H9 (cell line): ENCODE measurements at regions not wholly inside any gene's neighbourhood (a gene's known extent, or its start where the extent isn't known, plus 50 kb on each side); places are given as distances from the start of the nearest gene placed in this dataset.

Source experiments
- DNase-seq: peaks from one replicate; pipeline ENCODE4 v3.0.0-alpha.2; 2017
- H2AFZ ChIP-seq: one replicate; pipeline ENCODE4 v1.6.1; 2013; ENCODE audit warnings: mild to moderate bottlenecking, low read length, control low read depth, moderate library complexity
- H2AK5ac ChIP-seq: 2 replicates; pipeline ENCODE4 v1.6.1; 2013; ENCODE audit warnings: low read length, control low read depth, mixed read lengths; ENCODE audit not compliant: insufficient read length
- H2BK120ac ChIP-seq: one replicate; pipeline ENCODE4 v1.6.1; 2013; ENCODE audit warnings: low read depth, mild to moderate bottlenecking, low read length, control low read depth, inconsistent platforms; ENCODE audit not compliant: poor library complexity, severe bottlenecking
- H2BK12ac ChIP-seq: 2 replicates; pipeline ENCODE4 v1.6.1; 2013; ENCODE audit warnings: low read length, control low read depth, mixed read lengths, low read depth; ENCODE audit not compliant: insufficient read length
- H2BK15ac ChIP-seq: 2 replicates; pipeline ENCODE4 v1.6.1; 2013; ENCODE audit warnings: low read depth, low read length, control low read depth
- H2BK20ac ChIP-seq: one replicate; pipeline ENCODE4 v1.6.1; 2013; ENCODE audit warnings: low read depth, mild to moderate bottlenecking, low read length, control low read depth, inconsistent platforms; ENCODE audit not compliant: poor library complexity, severe bottlenecking
- H2BK5ac ChIP-seq: 2 replicates; pipeline ENCODE4 v1.6.1; 2013; ENCODE audit warnings: low read length, control low read depth, mixed read lengths; ENCODE audit not compliant: insufficient read length
- H3K14ac ChIP-seq: 2 replicates; pipeline ENCODE4 v1.6.1; 2013; ENCODE audit warnings: low read length, control low read depth; ENCODE audit not compliant: insufficient read depth
- H3K18ac ChIP-seq: 2 replicates; pipeline ENCODE4 v1.6.1; 2013; ENCODE audit warnings: low read depth, mild to moderate bottlenecking, mixed read lengths, low read length, control low read depth; ENCODE audit not compliant: insufficient read length
- H3K23ac ChIP-seq: 2 replicates; pipeline ENCODE4 v1.6.1; 2013; ENCODE audit warnings: low read length, control low read depth, mixed read lengths, low read depth; ENCODE audit not compliant: insufficient read length
- H3K23me2 ChIP-seq: 2 replicates; pipeline ENCODE4 v1.6.1; 2013; ENCODE audit warnings: low read depth, mild to moderate bottlenecking, mixed read lengths, low read length, control low read depth; ENCODE audit not compliant: insufficient read length, poor library complexity, severe bottlenecking
- H3K27ac ChIP-seq: 2 replicates; pipeline ENCODE4 v1.5.1; 2013; ENCODE audit warnings: low read length, control low read depth, mixed read lengths, low read depth; ENCODE audit not compliant: insufficient read length
- H3K27me3 ChIP-seq: 2 replicates; pipeline ENCODE4 v1.6.1; 2013; ENCODE audit warnings: low read length, control low read depth, inconsistent platforms; ENCODE audit not compliant: insufficient read depth
- H3K4ac ChIP-seq: 2 replicates; pipeline ENCODE4 v1.6.1; 2013; ENCODE audit warnings: low read depth, mild to moderate bottlenecking, control low read depth, inconsistent platforms, low read length, moderate library complexity
- H3K4me1 ChIP-seq: 2 replicates; pipeline ENCODE4 v1.6.1; 2013; ENCODE audit warnings: low read length, control low read depth, inconsistent platforms; ENCODE audit not compliant: insufficient read depth
- H3K4me2 ChIP-seq: 2 replicates; pipeline ENCODE4 v1.6.1; 2013; ENCODE audit warnings: low read length, control low read depth, mixed read lengths; ENCODE audit not compliant: insufficient read length, insufficient read depth
- H3K56ac ChIP-seq: 2 replicates; pipeline ENCODE4 v1.6.1; 2013; ENCODE audit warnings: low read depth, mild to moderate bottlenecking, mixed read lengths, low read length, control low read depth; ENCODE audit not compliant: insufficient read length
- H3K79me1 ChIP-seq: 2 replicates; pipeline ENCODE4 v1.6.1; 2013; ENCODE audit warnings: low read depth, mild to moderate bottlenecking, moderate library complexity, low read length, control low read depth, inconsistent platforms; ENCODE audit not compliant: insufficient read depth, poor library complexity, severe bottlenecking
- H3K79me2 ChIP-seq: 2 replicates; pipeline ENCODE4 v1.6.1; 2013; ENCODE audit warnings: low read length, control low read depth, inconsistent platforms; ENCODE audit not compliant: insufficient read depth
- H3K9ac ChIP-seq: 2 replicates; pipeline ENCODE4 v1.6.1; 2013; ENCODE audit warnings: low read length, control low read depth, mixed read lengths; ENCODE audit not compliant: insufficient read length; ENCODE audit errors: extremely low read depth
- H3K9me3 ChIP-seq: one replicate; pipeline ENCODE4 v1.6.1; 2013; ENCODE audit warnings: low read depth, low read length, inconsistent platforms; ENCODE audit not compliant: control insufficient read depth
- H3T11ph ChIP-seq: one replicate; pipeline ENCODE4 v1.6.1; 2013; ENCODE audit warnings: mild to moderate bottlenecking, low read length, control low read depth, inconsistent platforms
- H4K20me1 ChIP-seq: one replicate; pipeline ENCODE4 v1.6.1; 2013; ENCODE audit not compliant: control insufficient read depth, insufficient read length, insufficient read depth
- H4K5ac ChIP-seq: 2 replicates; pipeline ENCODE4 v1.6.1; 2013; ENCODE audit warnings: low read depth, mild to moderate bottlenecking, mixed read lengths, low read length, control low read depth; ENCODE audit not compliant: insufficient read length
- H4K8ac ChIP-seq: replicated peaks from 2 replicates; pipeline ENCODE4 v1.6.1; 2013; ENCODE audit warnings: low read length, control low read depth, mixed read lengths, low read depth; ENCODE audit not compliant: insufficient read length
- H4K91ac ChIP-seq: 2 replicates; pipeline ENCODE4 v1.6.1; 2013; ENCODE audit warnings: low read depth, mild to moderate bottlenecking, moderate library complexity, mixed read lengths, low read length, control low read depth; ENCODE audit not compliant: insufficient read length
- H3K27ac Mint-ChIP-seq, 3 experiments: 2 replicates in 2 of 3; 3 replicates in 1 of 3; pipeline ENCODE4 v1.8.0; 2020 to 2021; ENCODE audit warnings: mixed read lengths in 3 of 3, mild to moderate bottlenecking in 1 of 3, moderate library complexity in 1 of 3
- H3K27me3 Mint-ChIP-seq: 2 replicates; pipeline ENCODE4 v1.8.0; 2021; ENCODE audit warnings: low read depth, mild to moderate bottlenecking, moderate library complexity, mixed read lengths
- H3K36me3 Mint-ChIP-seq, 3 experiments: 2 replicates in 2 of 3; 3 replicates in 1 of 3; pipeline ENCODE4 v1.8.0; 2020 to 2021; ENCODE audit warnings: low read depth in 3 of 3, mixed read lengths in 3 of 3; ENCODE audit not compliant: insufficient read depth in 1 of 3
- H3K4me1 Mint-ChIP-seq, 2 experiments: 2 replicates each; pipeline ENCODE4 v1.8.0; 2020; ENCODE audit warnings: mixed read lengths in 2 of 2
- H3K4me3 Mint-ChIP-seq, 2 experiments: 2 replicates in 1 of 2; 3 replicates in 1 of 2; pipeline ENCODE4 v1.8.0; 2020 to 2021; ENCODE audit warnings: mild to moderate bottlenecking in 2 of 2, mixed read lengths in 2 of 2, moderate library complexity in 1 of 2
- H3K9me3 Mint-ChIP-seq, 2 experiments: 2 replicates in 1 of 2; 3 replicates in 1 of 2; pipeline ENCODE4 v1.8.0; 2020; ENCODE audit warnings: mild to moderate bottlenecking in 2 of 2, mixed read lengths in 2 of 2, moderate library complexity in 1 of 2
- WGBS: extraction: QIAGEN DNeasy Blood & Tissue Kit; methylation state at CpG from one replicate; pipeline ENCODE4 v1.1.7; 2013; ENCODE audit warnings: missing lambda C conversion rate, low lambda C conversion rate, mixed read lengths; ENCODE audit not compliant: insufficient read length; ENCODE audit errors: extremely low coverage; 5-methylcytosine and 5-hydroxymethylcytosine counted together
- TF ChIP-seq, protein P1 (sequence below): fragments of 200-600 bp; sonication (generic); conservative IDR thresholded peaks from 3 replicates; pipeline ENCODE4 v1.8.0; 2021; ENCODE audit warnings: antibody characterized with exemption, mild to moderate bottlenecking

DNA sequence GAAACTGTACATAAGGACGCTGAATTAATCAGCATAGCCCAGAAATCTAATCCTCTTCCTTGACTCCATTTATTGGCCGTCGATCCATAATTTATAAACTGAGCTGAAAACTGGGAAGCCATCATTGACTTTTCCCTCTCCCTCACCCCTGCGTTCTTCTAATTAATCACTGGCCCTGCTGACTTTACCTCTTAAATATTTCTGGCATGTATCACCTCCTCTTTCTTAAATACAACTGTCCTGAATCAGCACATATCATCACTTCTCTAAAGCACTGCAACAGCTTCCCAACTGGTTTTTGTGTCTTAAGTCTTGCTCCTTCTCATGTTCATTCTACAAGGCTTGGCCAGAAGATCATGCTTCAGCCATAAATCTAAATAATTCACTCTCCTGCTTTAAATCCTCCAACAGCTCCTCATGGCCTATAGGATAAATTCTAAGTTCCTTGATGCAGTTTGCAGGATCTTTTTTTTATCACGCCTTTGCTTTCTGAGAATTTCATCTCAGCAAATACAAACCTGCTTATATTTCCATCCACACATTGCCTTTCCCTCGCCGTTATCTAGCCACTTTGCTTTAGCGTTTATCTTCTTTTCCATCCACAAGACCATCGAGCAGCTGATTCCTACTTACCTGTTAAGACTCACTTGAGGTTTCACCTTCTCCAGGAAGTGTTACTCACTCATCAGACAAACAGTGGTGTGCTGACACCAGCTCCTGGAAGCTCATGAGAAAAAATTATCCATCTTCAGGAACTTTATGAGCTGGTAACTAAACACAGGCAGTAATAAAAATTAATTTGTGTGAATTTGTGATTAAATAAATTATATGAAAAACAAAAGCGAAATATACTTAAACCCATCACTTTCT, 295.6 kb upstream of the FLRT2 start:
- H3K4me1 Mint-ChIP-seq, result peaks cover 12 to 13% of the 10 kb centered on the region in 2 experiments
- H3K79me1 ChIP-seq, result no peaks in the 10 kb centered on the region
- no peaks in the 10 kb centered on the region for H4K20me1 ChIP-seq
- H2BK15ac ChIP-seq, result no peak overlapping the region
- H2BK12ac ChIP-seq, result no peak overlapping the region
- H3K14ac ChIP-seq, result no peak overlapping the region
- H2BK5ac ChIP-seq, result no peak overlapping the region
- H2AFZ ChIP-seq, result peak overlapping the region; percentile 4
- H3K23me2 ChIP-seq, result no peaks in the 10 kb centered on the region
- WGBS, result no CpG with 5 or more reads among the region's 10 CpGs
- H3K79me2 ChIP-seq, result no peaks in the 10 kb centered on the region
- no peak overlapping the region for H3K4ac ChIP-seq
- H3K27me3 Mint-ChIP-seq, result no peaks in the 10 kb centered on the region
- H3K56ac ChIP-seq, result no peak overlapping the region
- no peak overlapping the region for H4K5ac ChIP-seq
- H4K91ac ChIP-seq, result no peak overlapping the region
- H2BK20ac ChIP-seq, result no peak overlapping the region
- no peak overlapping the region for H3K4me2 ChIP-seq
- no peak for DNase-seq
- H3K27me3 ChIP-seq, result no peaks in the 10 kb centered on the region
- no peak overlapping the region for H4K8ac ChIP-seq
- peaks cover 0 to 6% (median 0%) of the 10 kb centered on the region in 3 experiments; a peak in 2 of 7 replicates for H3K36me3 Mint-ChIP-seq
- H3K27ac ChIP-seq, result no peak overlapping the region
- no peak overlapping the region for H2BK120ac ChIP-seq
- TF ChIP-seq, protein P1, sequence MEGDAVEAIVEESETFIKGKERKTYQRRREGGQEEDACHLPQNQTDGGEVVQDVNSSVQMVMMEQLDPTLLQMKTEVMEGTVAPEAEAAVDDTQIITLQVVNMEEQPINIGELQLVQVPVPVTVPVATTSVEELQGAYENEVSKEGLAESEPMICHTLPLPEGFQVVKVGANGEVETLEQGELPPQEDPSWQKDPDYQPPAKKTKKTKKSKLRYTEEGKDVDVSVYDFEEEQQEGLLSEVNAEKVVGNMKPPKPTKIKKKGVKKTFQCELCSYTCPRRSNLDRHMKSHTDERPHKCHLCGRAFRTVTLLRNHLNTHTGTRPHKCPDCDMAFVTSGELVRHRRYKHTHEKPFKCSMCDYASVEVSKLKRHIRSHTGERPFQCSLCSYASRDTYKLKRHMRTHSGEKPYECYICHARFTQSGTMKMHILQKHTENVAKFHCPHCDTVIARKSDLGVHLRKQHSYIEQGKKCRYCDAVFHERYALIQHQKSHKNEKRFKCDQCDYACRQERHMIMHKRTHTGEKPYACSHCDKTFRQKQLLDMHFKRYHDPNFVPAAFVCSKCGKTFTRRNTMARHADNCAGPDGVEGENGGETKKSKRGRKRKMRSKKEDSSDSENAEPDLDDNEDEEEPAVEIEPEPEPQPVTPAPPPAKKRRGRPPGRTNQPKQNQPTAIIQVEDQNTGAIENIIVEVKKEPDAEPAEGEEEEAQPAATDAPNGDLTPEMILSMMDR, result no peak
- no peak overlapping the region for H3K18ac ChIP-seq
- H3K27ac Mint-ChIP-seq, result no peak overlapping the region; a peak in 1 of 7 replicates
- no peak overlapping the region for H3K23ac ChIP-seq
- no peaks in the 10 kb centered on the region for H3K4me1 ChIP-seq
- H3K4me3 Mint-ChIP-seq, result no peak overlapping the region
- H3K9me3 ChIP-seq, result no peaks in the 10 kb centered on the region
- H3T11ph ChIP-seq, result no peak overlapping the region
- H2AK5ac ChIP-seq, result no peak overlapping the region
- peaks cover 5 to 7% of the 10 kb centered on the region in 2 experiments; a peak in 3 of 5 replicates for H3K9me3 Mint-ChIP-seq
- no peak overlapping the region for H3K9ac ChIP-seq
